HepG2 (cell line): ENCODE measurements at regions not wholly inside any gene's neighbourhood (a gene's known extent, or its start where the extent isn't known, plus 50 kb on each side); places are given as distances from the start of the nearest gene placed in this dataset.

Source experiments
- AGO1 ChIP-seq: fragments of 200-400 bp; formaldehyde crosslinking; IDR thresholded peaks from 2 replicates; pipeline ENCODE4 v1.6.1; 2017; ENCODE audit warnings: mild to moderate bottlenecking, low read depth, low read length, moderate library complexity; ENCODE audit not compliant: poor library complexity, severe bottlenecking
- ELF3 ChIP-seq: IDR thresholded peaks from 2 replicates; pipeline ENCODE4 v1.6.1; 2016; ENCODE audit warnings: missing genetic modification reagents, missing compliant biosample characterization
- GTF3A ChIP-seq: sonication (generic); formaldehyde crosslinking; conservative IDR thresholded peaks from 2 replicates; pipeline ENCODE4 v1.4.0; 2020; ENCODE audit warnings: mild to moderate bottlenecking, missing genetic modification reagents
- HDAC1 ChIP-seq: sonication (generic); formaldehyde crosslinking; IDR thresholded peaks from 2 replicates; pipeline ENCODE4 v1.5.1; 2020; ENCODE audit warnings: mild to moderate bottlenecking, missing genetic modification reagents
- KDM6A ChIP-seq: IDR thresholded peaks from 2 replicates; pipeline ENCODE4 v1.6.1; 2016; ENCODE audit warnings: low read depth
- MZF1 ChIP-seq: sonication (generic); formaldehyde crosslinking; IDR thresholded peaks from 2 replicates; pipeline ENCODE4 v1.8.1; 2023; ENCODE audit warnings: mild to moderate bottlenecking, missing genetic modification reagents, borderline replicate concordance
- PHF20 ChIP-seq: sonication (generic); formaldehyde crosslinking; IDR thresholded peaks from 2 replicates; pipeline ENCODE4 v1.5.0; 2020; ENCODE audit warnings: mild to moderate bottlenecking, missing genetic modification reagents
- RARG ChIP-seq: sonication (generic); formaldehyde crosslinking; IDR thresholded peaks from 2 replicates; pipeline ENCODE4 v1.4.0; 2020; ENCODE audit warnings: low read depth, mild to moderate bottlenecking, missing genetic modification reagents
- RCOR2 ChIP-seq: IDR thresholded peaks from 2 replicates; pipeline ENCODE4 v1.6.1; 2016; ENCODE audit warnings: missing biosample characterization, missing genetic modification reagents
- SATB2 ChIP-seq: sonication (generic); formaldehyde crosslinking; IDR thresholded peaks from 2 replicates; pipeline ENCODE4 v1.5.0; 2020; ENCODE audit warnings: missing genetic modification reagents
- SNAI1 ChIP-seq: sonication (generic); formaldehyde crosslinking; IDR thresholded peaks from 2 replicates; pipeline ENCODE4 v1.5.0; 2020; ENCODE audit warnings: mild to moderate bottlenecking, missing genetic modification reagents, borderline replicate concordance
- ZBTB21 ChIP-seq: sonication (generic); formaldehyde crosslinking; IDR thresholded peaks from 2 replicates; pipeline ENCODE4 v1.4.0; 2020; ENCODE audit warnings: missing genetic modification reagents
- ZFP82 ChIP-seq: sonication (generic); formaldehyde crosslinking; IDR thresholded peaks from 2 replicates; pipeline ENCODE4 v1.5.1; 2020; ENCODE audit warnings: mild to moderate bottlenecking, missing genetic modification reagents, borderline replicate concordance
- ZNF703 ChIP-seq: sonication (generic); formaldehyde crosslinking; IDR thresholded peaks from 2 replicates; pipeline ENCODE4 v1.5.1; 2020; ENCODE audit warnings: missing genetic modification reagents, mild to moderate bottlenecking, moderate library complexity, borderline replicate concordance
- ZNF780A ChIP-seq: sonication (generic); formaldehyde crosslinking; IDR thresholded peaks from 2 replicates; pipeline ENCODE4 v1.8.0; 2022; ENCODE audit warnings: mild to moderate bottlenecking, missing genetic modification reagents, moderate library complexity
- TF ChIP-seq, protein P1 (sequence below): sonication (generic); formaldehyde crosslinking; IDR thresholded peaks from 2 replicates; pipeline ENCODE4 v1.4.0; 2020; ENCODE audit warnings: missing genetic modification reagents
- TF ChIP-seq, protein P2 (sequence below): sonication (generic); formaldehyde crosslinking; IDR thresholded peaks from 2 replicates; pipeline ENCODE4 v1.5.0; 2020; ENCODE audit warnings: mild to moderate bottlenecking, low read depth, missing genetic modification reagents, borderline replicate concordance
- TF ChIP-seq, protein P3 (sequence below): sonication (generic); formaldehyde crosslinking; IDR thresholded peaks from 2 replicates; pipeline ENCODE4 v1.5.1; 2020; ENCODE audit warnings: mild to moderate bottlenecking, missing genetic modification reagents, borderline replicate concordance
- TF ChIP-seq, protein P4 (sequence below): sonication (generic); formaldehyde crosslinking; IDR thresholded peaks from 2 replicates; pipeline ENCODE4 v1.4.0; 2020; ENCODE audit warnings: missing genetic modification reagents
- TF ChIP-seq, protein P5 (sequence below): IDR thresholded peaks from 2 replicates; pipeline ENCODE4 v1.6.1; 2012; ENCODE audit warnings: low read depth, low read length, improper control_type of control experiment

DNA sequence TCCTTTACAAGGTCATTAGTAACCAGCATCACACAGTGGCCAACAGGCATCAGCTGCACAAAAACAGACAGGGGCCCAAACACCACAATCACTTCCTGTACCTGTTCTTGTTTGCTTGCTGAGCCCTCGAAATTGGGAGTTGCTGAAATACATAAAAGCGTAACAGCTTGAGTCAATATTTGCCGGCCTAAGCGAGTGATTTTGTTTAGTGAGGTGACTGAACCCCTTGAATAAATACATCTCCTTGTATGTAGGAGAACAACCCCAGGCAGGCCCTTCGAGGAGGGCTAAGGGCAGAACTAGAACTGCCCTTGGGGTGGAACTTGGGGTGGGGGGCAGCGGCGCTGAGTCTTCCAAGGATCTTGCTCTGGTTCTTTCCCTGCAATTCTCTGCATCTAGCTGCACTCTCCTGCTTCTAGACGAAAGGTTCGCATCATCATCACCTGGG is 502.5 kb downstream of the RASEF start (continued):
- TF ChIP-seq AGO1 = no peak
- no peak for TF ChIP-seq PHF20 (CRISPR knock-in tag)
- TF ChIP-seq SNAI1 = no peak
- TF ChIP-seq RARG (CRISPR knock-in tag) = no peak
- TF ChIP-seq RCOR2 (CRISPR knock-in tag) = peak; percentile 92
- 0 out of 2 replicates have a peak, but pooled peaks have one; percentile 52 for TF ChIP-seq ZNF703 (CRISPR knock-in tag)
- TF ChIP-seq KDM6A (CRISPR knock-in tag) = peak; percentile 89
- TF ChIP-seq, protein P1, sequence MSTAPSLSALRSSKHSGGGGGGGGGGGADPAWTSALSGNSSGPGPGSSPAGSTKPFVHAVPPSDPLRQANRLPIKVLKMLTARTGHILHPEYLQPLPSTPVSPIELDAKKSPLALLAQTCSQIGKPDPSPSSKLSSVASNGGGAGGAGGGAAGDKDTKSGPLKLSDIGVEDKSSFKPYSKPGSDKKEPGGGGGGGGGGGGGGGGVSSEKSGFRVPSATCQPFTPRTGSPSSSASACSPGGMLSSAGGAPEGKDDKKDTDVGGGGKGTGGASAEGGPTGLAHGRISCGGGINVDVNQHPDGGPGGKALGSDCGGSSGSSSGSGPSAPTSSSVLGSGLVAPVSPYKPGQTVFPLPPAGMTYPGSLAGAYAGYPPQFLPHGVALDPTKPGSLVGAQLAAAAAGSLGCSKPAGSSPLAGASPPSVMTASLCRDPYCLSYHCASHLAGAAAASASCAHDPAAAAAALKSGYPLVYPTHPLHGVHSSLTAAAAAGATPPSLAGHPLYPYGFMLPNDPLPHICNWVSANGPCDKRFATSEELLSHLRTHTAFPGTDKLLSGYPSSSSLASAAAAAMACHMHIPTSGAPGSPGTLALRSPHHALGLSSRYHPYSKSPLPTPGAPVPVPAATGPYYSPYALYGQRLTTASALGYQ (CRISPR knock-in tag) = peak; percentile 97
- peak; percentile 95 for TF ChIP-seq ELF3
- no peak for TF ChIP-seq SATB2
- TF ChIP-seq, protein P2, sequence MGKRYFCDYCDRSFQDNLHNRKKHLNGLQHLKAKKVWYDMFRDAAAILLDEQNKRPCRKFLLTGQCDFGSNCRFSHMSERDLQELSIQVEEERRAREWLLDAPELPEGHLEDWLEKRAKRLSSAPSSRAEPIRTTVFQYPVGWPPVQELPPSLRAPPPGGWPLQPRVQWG (CRISPR knock-in tag) = no peak
- TF ChIP-seq MZF1 (CRISPR knock-in tag) = no peak
- TF ChIP-seq ZFP82 (CRISPR knock-in tag) = no peak
- no peak for TF ChIP-seq ZBTB21 (CRISPR knock-in tag)
- TF ChIP-seq ZNF780A (CRISPR knock-in tag) = no peak
- TF ChIP-seq, protein P3, sequence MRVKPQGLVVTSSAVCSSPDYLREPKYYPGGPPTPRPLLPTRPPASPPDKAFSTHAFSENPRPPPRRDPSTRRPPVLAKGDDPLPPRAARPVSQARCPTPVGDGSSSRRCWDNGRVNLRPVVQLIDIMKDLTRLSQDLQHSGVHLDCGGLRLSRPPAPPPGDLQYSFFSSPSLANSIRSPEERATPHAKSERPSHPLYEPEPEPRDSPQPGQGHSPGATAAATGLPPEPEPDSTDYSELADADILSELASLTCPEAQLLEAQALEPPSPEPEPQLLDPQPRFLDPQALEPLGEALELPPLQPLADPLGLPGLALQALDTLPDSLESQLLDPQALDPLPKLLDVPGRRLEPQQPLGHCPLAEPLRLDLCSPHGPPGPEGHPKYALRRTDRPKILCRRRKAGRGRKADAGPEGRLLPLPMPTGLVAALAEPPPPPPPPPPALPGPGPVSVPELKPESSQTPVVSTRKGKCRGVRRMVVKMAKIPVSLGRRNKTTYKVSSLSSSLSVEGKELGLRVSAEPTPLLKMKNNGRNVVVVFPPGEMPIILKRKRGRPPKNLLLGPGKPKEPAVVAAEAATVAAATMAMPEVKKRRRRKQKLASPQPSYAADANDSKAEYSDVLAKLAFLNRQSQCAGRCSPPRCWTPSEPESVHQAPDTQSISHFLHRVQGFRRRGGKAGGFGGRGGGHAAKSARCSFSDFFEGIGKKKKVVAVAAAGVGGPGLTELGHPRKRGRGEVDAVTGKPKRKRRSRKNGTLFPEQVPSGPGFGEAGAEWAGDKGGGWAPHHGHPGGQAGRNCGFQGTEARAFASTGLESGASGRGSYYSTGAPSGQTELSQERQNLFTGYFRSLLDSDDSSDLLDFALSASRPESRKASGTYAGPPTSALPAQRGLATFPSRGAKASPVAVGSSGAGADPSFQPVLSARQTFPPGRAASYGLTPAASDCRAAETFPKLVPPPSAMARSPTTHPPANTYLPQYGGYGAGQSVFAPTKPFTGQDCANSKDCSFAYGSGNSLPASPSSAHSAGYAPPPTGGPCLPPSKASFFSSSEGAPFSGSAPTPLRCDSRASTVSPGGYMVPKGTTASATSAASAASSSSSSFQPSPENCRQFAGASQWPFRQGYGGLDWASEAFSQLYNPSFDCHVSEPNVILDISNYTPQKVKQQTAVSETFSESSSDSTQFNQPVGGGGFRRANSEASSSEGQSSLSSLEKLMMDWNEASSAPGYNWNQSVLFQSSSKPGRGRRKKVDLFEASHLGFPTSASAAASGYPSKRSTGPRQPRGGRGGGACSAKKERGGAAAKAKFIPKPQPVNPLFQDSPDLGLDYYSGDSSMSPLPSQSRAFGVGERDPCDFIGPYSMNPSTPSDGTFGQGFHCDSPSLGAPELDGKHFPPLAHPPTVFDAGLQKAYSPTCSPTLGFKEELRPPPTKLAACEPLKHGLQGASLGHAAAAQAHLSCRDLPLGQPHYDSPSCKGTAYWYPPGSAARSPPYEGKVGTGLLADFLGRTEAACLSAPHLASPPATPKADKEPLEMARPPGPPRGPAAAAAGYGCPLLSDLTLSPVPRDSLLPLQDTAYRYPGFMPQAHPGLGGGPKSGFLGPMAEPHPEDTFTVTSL (CRISPR knock-in tag) = peak; percentile 99
- no peak for TF ChIP-seq GTF3A (CRISPR knock-in tag)
- peak; percentile 94 for TF ChIP-seq HDAC1
- TF ChIP-seq, protein P4, sequence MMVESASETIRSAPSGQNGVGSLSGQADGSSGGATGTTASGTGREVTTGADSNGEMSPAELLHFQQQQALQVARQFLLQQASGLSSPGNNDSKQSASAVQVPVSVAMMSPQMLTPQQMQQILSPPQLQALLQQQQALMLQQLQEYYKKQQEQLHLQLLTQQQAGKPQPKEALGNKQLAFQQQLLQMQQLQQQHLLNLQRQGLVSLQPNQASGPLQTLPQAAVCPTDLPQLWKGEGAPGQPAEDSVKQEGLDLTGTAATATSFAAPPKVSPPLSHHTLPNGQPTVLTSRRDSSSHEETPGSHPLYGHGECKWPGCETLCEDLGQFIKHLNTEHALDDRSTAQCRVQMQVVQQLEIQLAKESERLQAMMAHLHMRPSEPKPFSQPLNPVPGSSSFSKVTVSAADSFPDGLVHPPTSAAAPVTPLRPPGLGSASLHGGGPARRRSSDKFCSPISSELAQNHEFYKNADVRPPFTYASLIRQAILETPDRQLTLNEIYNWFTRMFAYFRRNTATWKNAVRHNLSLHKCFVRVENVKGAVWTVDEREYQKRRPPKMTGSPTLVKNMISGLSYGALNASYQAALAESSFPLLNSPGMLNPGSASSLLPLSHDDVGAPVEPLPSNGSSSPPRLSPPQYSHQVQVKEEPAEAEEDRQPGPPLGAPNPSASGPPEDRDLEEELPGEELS = peak; percentile 99
- TF ChIP-seq, protein P5, sequence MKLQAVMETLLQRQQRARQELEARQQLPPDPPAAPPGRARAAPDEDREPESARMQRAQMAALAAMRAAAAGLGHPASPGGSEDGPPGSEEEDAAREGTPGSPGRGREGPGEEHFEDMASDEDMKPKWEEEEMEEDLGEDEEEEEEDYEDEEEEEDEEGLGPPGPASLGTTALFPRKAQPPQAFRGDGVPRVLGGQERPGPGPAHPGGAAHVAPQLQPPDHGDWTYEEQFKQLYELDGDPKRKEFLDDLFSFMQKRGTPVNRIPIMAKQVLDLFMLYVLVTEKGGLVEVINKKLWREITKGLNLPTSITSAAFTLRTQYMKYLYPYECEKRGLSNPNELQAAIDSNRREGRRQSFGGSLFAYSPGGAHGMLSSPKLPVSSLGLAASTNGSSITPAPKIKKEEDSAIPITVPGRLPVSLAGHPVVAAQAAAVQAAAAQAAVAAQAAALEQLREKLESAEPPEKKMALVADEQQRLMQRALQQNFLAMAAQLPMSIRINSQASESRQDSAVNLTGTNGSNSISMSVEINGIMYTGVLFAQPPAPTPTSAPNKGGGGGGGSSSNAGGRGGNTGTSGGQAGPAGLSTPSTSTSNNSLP = peak; percentile 56
